EL (cell line): ENCODE measurements at regions not wholly inside any gene's neighbourhood (a gene's known extent, or its start where the extent isn't known, plus 50 kb on each side); places are given as distances from the start of the nearest gene placed in this dataset.

Source experiments
- DNase-seq: peaks from one replicate; pipeline ENCODE4 v3.0.0-alpha.2; 2016

- DNase-seq = no peak
Measured at GRCh38 chr2:21452263-21452662, 328.5 kb downstream of the TDRD15 start.

GRCh38 chr2:21452678-21453077 is 328.9 kb downstream of the TDRD15 start:
- no peak for DNase-seq

GRCh38 chr2:21453723-21454450 is 330.1 kb downstream of the TDRD15 start:
- DNase-seq = no peak

GRCh38 chr2:21454839-21455238 is 331.1 kb downstream of the TDRD15 start:
- DNase-seq = no peak

GRCh38 chr2:21461754-21462240 is 338.0 kb downstream of the TDRD15 start:
- no peak for DNase-seq

DNA sequence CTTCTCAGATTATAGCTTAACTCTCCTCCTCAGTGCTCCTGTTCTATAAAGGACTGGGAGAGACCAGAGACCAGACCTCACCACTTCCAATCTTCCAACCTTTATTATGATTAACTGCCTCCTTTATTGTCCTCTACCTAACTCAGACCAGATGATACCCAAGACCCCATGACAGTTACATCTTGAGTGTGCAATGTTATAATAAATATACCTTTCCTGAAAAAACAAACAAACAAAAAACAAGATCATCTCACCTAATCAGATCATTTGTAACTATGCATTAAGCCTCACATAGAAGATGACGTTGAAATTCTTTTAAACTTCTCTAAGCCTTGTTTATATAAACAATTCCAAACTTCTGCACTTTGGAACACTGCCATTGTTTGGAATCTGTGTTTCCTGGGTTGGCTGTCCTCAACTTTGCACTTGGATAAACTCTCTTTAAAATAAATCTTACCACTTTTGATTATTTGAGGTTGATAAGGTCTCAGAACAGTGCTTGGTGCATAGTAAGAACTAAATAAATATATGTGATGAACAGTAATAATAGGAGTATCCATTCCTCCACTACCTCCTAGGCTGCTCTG is 342.7 kb downstream of the TDRD15 start:
- DNase-seq = peak; percentile 8

DNA sequence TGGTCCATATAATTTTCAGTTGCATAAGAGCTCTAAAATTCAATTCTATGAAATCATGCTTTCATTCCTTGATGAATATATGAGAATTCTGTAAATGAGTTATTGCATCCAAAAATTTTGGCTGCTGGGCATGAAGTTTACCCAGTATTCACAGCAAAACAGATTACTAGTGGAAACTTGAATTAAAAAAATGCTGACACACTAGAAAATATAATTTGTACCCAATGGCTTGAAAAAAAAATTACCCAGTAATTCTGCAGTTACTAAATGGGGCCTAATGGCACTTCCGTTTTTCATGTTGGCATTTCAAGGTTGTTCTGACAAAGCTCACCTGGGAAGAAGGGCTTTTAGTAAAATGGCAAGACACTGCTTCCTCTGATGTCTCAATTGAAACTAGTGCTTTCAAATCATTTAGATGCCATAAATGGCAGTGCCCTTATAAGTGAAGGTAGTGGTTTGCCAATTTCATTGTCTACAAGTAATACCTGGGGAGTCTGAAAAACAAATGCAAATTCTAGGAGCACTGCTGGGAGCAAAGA is 343.6 kb downstream of the TDRD15 start:
- no peak for DNase-seq

DNA sequence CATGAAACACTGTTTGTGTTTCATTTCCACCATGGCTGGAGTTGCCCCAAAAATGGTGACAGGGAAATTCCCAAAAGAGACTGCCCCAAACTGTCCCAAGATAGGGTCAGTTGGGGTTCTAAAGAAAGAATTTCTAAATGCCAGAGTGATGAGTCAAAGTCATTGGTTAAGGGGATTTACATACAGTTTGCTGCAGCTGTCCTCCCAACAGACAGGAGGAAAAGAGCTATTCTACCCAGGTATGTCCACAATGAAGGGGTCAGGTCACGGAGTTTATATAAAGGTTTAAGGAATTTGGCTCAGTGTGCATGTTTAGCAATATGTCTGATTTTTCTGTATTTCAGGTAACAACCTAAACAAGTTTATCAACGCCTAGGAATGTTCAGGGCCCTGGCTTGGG is 344.1 kb downstream of the TDRD15 start:
- DNase-seq = peak; percentile 35

DNA sequence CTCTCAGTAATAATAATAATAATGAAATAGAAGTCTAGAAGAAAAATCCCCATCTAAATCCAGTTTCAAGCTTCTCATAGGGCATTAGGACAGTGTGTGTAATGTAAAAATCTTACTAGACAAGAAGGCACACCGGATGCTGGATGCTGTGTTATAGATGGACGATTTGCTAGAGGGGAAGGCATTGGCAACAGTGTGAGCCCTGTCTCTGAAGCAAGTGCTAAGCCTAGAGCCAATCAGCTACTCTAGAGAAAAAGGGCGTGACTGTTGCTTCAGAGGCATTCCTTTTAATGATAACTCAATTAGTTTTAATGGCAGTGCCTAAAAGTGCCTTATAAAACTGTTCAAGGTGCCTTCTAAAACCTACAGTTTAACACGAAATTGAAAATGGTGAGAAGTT is 344.9 kb downstream of the TDRD15 start:
- DNase-seq = no peak

DNA sequence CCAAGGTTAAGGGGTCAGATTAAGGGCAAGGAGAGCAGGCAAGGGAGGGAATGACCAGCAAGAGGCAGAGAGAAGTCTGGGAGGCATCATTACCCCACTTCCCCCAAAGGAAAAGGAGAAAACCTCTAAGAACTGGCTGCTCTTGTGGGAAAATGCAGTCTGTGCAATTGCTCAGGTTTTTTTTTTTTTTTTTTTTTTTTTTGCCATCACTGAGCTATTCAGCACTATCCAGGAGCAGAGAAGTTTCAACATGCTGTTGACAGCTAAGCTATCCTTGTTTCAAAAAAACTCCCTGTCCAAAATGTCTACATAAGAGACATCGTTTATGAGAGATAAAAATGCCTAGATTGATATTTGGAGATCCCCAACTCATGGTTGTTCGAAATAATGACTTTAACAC is 345.4 kb downstream of the TDRD15 start:
- no peak for DNase-seq

DNA sequence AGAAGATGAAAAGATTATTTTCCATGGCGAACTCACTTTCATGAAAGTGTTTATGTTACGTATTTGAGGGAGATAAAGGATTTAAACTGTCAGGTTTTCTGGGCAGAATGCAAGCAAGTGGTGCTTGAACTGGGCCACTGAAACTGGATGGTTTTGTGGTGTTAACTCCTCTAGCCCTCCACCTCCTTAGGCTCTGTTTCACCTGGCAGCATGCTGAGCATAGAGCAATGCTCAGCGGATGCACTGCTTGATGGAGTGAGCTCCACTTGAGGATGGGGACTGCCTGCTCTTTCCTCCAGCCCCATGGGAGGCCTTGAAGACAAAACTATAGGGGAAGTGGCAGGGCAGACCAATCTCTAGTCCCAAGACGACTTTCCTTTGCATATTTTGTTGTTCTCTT is 345.8 kb downstream of the TDRD15 start:
- DNase-seq = no peak

- no peak for DNase-seq
Measured at GRCh38 chr2:21480162-21480561, 356.4 kb downstream of the TDRD15 start.

DNA sequence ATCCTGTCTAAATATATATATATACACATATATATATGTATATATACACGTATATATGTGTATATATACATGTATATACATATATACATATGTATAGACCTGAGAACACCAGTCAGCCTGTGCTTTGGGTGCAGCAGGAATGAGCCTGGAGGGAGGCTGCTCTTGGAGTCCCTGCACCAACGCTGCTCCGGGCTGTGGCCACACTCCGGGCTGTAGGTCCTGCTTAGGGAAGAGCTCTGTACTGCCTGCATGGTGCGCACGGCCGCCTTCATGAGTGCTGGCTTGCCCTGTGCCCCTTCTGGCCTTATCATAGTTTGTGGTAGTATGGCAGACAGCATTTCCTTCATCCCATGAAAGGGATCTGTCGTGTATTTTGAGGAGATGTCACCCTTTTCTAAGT is 360.9 kb downstream of the TDRD15 start:
- DNase-seq = no peak

- no peak for DNase-seq
Measured at GRCh38 chr2:21486445-21486844, 362.7 kb downstream of the TDRD15 start.

- no peak for DNase-seq
Measured at GRCh38 chr2:21489080-21489479, 365.3 kb downstream of the TDRD15 start.

DNA sequence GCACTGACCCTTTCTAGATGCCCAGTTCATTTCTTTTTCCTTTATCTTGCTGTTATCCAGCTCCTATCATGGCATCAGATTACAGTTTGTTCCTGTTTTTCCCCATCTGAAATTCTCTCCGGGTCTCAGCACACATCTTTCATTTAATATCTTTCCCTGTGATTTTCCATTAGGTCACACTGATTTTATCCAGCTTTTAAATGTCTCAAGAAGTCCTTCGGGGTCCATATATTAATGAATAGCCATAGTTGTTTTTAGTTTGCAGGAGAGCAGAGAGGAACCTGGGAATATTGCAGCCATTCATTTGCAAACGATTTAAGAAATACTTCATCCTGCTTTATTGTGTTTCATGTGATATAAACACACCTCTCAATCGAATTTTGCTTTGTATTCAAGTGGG is 374.2 kb downstream of the TDRD15 start:
- DNase-seq = no peak

GRCh38 chr2:21500401-21500945 is 376.7 kb downstream of the TDRD15 start:
- DNase-seq = no peak

DNA sequence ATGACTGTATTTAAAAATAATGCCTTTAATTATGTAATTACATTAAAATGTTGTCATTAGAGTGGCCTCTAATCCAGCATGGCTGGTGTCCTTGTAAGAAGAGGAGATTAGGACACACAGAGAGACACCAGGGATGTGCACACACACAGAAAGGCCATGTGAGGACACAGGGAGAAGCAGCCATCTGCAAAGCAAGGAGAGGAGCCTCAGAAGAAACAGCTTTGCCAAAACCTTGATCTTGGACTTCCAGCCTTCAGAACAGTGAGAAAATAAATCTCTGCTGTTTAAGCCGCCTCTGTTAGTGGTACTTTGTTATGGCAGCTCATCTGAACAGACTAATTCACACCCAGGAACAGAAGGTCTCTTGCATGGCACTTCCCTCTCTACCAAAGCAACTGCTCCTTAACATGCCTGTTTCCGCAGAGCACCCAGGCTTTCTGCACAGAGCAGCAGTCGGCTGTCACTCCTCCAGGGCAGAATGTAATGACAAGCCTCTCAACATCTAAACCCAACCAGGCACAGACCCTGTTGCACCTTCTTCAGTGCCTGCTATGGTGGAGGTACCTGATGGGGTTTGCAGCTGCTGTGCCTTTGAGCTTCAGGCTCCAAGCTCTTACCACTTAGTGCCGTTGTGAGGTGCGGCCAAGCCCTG is 377.7 kb downstream of the TDRD15 start:
- DNase-seq = no peak

DNA sequence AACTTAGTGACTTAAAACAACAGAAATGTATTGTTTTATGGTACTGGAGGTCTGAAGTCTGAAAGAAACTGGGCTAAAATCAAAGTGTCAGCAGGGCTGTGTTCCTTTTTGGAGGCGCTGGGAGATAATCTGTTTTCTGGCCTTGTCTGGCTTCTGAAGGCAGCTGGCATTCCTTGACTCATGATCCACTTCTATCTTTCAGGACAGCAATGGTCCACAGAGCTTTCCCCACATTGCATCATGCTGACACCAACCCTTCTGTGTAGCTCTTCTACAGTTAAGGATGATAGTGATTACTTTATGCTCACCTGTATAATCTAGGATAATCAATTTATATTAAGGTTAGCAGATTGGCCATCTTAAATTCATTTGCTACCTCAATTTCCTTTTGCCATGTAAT is 392.1 kb downstream of the TDRD15 start:
- DNase-seq = peak; percentile 0

GRCh38 chr2:21519412-21519811 is 395.6 kb downstream of the TDRD15 start:
- DNase-seq = no peak

DNA sequence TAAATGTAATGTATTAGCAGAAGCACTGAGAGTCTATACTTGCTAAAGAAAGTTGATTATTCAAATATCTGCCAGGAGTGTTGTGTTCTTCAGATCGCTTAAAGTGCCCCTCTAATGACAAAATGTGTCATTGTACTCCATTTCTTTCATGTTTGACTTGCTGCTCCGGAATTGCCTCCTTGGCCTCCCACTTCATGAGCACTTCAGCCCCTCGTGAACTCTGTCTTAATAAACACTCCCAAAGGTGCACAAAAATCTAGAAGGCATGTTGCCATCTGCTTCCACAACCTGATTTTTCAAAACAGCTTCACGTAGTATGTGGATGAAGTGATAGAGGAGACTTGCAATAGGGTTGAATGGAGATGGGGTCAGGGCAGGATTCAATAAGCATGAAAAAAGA is 396.1 kb downstream of the TDRD15 start:
- DNase-seq = no peak

DNA sequence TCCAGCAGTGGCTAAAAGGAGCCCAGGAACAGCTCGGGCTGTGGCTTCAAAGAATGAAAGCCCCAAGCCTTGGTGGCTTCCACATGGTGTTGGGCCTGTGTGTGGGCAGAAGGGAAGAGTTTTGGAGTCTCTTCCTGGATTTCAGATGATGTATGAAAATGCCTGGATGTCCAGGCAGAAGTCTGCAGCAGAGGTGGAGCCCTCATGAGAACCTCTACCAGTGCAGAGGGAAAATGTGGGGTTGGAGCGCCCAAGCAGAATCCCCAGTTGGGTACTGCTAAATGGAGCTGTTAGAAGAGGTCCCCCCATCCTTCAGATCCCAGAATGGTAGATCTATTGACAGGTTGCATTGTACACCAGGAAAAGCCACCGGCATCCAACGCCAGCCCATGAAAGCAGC is 412.1 kb downstream of the TDRD15 start:
- DNase-seq = no peak

- no peak for DNase-seq
Measured at GRCh38 chr2:21539685-21540084, 415.9 kb downstream of the TDRD15 start.

GRCh38 chr2:21543630-21544029 is 419.9 kb downstream of the TDRD15 start:
- DNase-seq = no peak
